H1 (cell line): ENCODE measurements at regions not wholly inside any gene's neighbourhood (a gene's known extent, or its start where the extent isn't known, plus 50 kb on each side); places are given as distances from the start of the nearest gene placed in this dataset.

ENCODE experiments used
- EP300 ChIP-seq, 2 experiments: IDR thresholded peaks; 1 replicate in 1 of 2; 2 replicates in 1 of 2; pipeline ENCODE4 v1.6.1; 2011 to 2012; ENCODE audit warnings: low read depth in 2 of 2, low read length in 2 of 2, mild to moderate bottlenecking in 2 of 2, borderline replicate concordance in 1 of 2, inconsistent platforms in 1 of 2, moderate library complexity in 1 of 2
- EZH2 ChIP-seq: fragments of 200-600 bp; sonication (generic); IDR thresholded peaks from 2 replicates; pipeline ENCODE4 v1.7.1; 2012; ENCODE audit warnings: low read depth, mild to moderate bottlenecking, moderate library complexity, low read length, inconsistent platforms; ENCODE audit not compliant: severe bottlenecking
- GABPA ChIP-seq: IDR thresholded peaks from 2 replicates; pipeline ENCODE4 v1.6.1; 2011; ENCODE audit warnings: mild to moderate bottlenecking, low read length, moderate library complexity, borderline replicate concordance; ENCODE audit not compliant: insufficient read depth
- GTF2F1 ChIP-seq: IDR thresholded peaks from 2 replicates; pipeline ENCODE4 v1.6.1; 2012; ENCODE audit warnings: low read depth, low read length, improper control_type of control experiment, borderline replicate concordance
- MAFK ChIP-seq: IDR thresholded peaks from 2 replicates; pipeline ENCODE4 v1.6.1; 2012; ENCODE audit warnings: low read depth, mild to moderate bottlenecking, improper control_type of control experiment, low read length
- POLR2AphosphoS5 ChIP-seq: IDR thresholded peaks from 2 replicates; pipeline ENCODE4 v1.6.1; 2011; ENCODE audit warnings: low read depth, low read length
- SUZ12 ChIP-seq: fragments of 200-600 bp; sonication (generic); IDR thresholded peaks from 2 replicates; pipeline ENCODE4 v1.6.1; 2012; ENCODE audit warnings: mild to moderate bottlenecking, inconsistent platforms, low read length, moderate library complexity, mixed read lengths
- TF ChIP-seq, protein P1 (sequence below): IDR thresholded peaks from 2 replicates; pipeline ENCODE4 v1.6.1; 2012; ENCODE audit warnings: low read length, inconsistent platforms
- TF ChIP-seq, protein P2 (sequence below): IDR thresholded peaks from 2 replicates; pipeline ENCODE4 v1.6.1; 2012; ENCODE audit warnings: inconsistent platforms
- TF ChIP-seq, protein P3 (sequence below), 3 experiments: IDR thresholded peaks; 1 replicate in 2 of 3; 2 replicates in 1 of 3; pipeline versions ENCODE4 v1.5.1 to v1.6.1; 2011; ENCODE audit warnings: low read length in 3 of 3, mild to moderate bottlenecking in 3 of 3, inconsistent platforms in 2 of 3, low read depth in 1 of 3, moderate library complexity in 1 of 3; ENCODE audit not compliant: insufficient read depth in 1 of 3; ENCODE audit errors: control extremely low read depth in 1 of 3

DNA sequence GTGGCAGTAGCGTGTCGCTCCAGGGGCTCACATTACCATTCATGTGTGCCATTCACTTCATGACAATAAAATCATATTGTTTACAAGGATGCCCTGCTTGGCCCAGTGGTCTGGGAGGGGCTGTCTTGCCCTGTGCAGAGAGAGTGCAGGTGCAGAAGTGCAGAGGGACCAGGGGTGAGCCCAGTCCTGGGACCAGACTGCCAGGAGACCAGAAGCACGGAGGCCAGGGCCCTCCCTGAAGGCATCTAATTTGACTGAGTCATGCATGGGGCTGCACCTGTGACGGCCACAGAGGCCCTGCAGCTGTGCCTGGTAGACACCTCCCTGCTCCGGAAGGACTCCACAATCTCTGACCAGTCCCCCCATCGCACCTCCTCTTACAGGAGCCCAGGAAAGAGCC is 164.4 kb upstream of the FOXD4L5 start:
- TF ChIP-seq POLR2AphosphoS5, result no peak
- TF ChIP-seq SUZ12, result no peak
- TF ChIP-seq, protein P1, sequence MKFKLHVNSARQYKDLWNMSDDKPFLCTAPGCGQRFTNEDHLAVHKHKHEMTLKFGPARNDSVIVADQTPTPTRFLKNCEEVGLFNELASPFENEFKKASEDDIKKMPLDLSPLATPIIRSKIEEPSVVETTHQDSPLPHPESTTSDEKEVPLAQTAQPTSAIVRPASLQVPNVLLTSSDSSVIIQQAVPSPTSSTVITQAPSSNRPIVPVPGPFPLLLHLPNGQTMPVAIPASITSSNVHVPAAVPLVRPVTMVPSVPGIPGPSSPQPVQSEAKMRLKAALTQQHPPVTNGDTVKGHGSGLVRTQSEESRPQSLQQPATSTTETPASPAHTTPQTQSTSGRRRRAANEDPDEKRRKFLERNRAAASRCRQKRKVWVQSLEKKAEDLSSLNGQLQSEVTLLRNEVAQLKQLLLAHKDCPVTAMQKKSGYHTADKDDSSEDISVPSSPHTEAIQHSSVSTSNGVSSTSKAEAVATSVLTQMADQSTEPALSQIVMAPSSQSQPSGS, result no peak
- no peak for TF ChIP-seq EZH2
- TF ChIP-seq, protein P2, sequence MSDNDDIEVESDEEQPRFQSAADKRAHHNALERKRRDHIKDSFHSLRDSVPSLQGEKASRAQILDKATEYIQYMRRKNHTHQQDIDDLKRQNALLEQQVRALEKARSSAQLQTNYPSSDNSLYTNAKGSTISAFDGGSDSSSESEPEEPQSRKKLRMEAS, result no peak
- TF ChIP-seq, protein P3, sequence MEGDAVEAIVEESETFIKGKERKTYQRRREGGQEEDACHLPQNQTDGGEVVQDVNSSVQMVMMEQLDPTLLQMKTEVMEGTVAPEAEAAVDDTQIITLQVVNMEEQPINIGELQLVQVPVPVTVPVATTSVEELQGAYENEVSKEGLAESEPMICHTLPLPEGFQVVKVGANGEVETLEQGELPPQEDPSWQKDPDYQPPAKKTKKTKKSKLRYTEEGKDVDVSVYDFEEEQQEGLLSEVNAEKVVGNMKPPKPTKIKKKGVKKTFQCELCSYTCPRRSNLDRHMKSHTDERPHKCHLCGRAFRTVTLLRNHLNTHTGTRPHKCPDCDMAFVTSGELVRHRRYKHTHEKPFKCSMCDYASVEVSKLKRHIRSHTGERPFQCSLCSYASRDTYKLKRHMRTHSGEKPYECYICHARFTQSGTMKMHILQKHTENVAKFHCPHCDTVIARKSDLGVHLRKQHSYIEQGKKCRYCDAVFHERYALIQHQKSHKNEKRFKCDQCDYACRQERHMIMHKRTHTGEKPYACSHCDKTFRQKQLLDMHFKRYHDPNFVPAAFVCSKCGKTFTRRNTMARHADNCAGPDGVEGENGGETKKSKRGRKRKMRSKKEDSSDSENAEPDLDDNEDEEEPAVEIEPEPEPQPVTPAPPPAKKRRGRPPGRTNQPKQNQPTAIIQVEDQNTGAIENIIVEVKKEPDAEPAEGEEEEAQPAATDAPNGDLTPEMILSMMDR (IDR thresholded peaks at IDR 0.05; ENCODE audit: control extremely low read depth in 1 of 3, insufficient read depth in 1 of 3, low read depth in 1 of 3, low read length in 3 of 3), result no peak
- TF ChIP-seq GTF2F1, result no peak
- TF ChIP-seq GABPA, result no peak
- TF ChIP-seq MAFK, result no peak
- TF ChIP-seq EP300 (IDR thresholded peaks at IDR 0.05; ENCODE audit: borderline replicate concordance in 1 of 2, low read depth in 2 of 2, low read length in 2 of 2), result no peak
